ENCODE measurements at regions not wholly inside any gene's neighbourhood (a gene's known extent, or its start where the extent isn't known, plus 50 kb on each side); places are given as distances from the start of the nearest gene placed in this dataset.

DNA sequence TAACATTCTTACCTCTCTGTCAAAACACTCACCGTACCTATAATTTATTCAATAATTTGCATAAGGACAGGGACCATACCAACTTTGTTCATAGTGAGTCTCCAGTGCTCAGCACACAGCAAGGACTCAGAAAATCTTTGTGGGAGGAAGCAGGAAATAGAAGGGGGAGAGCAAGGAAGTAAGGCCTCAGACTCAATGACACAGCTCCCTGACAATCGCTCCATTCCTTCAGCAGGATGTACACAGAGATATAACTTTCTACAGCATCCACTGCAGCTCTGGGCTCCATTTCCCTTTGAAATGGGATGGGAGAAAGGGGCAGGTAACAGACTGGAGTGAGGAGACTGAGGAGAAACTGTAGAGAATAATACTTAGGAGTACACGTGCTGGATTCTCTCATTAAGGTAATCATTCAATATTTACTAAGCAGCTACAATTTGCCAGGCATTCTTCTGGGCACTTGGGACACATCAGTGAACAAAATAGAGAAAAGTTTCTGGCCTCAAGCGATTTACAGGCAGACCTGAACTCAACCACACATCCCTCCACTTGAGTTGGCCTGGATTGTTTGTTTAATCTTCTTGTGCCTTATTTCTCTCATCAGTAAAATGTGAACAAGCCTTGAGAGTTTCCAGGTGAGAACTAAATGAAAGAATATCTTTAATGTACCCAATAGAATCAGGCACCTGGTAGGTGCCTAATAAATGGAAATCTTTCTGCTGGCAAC, 330.3 kb upstream of the THBS1 start:
- Histone ChIP-seq H2AFZ (ENCODE audit: low read length) (0 out of 2 replicates have a peak overlapping the region, but pooled peaks have one; percentile 6), H3K4ac (replicated peaks; ENCODE audit: insufficient read length, low read depth, low read length) (no peak overlapping the region)
- POLR2A ChIA-PET (ENCODE audit: partially characterized antibody), result no interaction called here
- TF ChIP-seq NRF1 (IDR thresholded peaks at IDR 0.05; ENCODE audit: low read depth, low read length) (no peak), TBP (IDR thresholded peaks at IDR 0.05; ENCODE audit: low read depth, low read length) (no peak), EGR1 (IDR thresholded peaks at IDR 0.05; ENCODE audit: borderline replicate concordance, low read depth, low read length) (no peak), SIRT6 (IDR thresholded peaks at IDR 0.05; ENCODE audit: low read length) (no peak), NANOG (IDR thresholded peaks at IDR 0.05; ENCODE audit: insufficient read depth, low read depth, low read length, poor library complexity, severe bottlenecking) (no peak), RBBP5 (IDR thresholded peaks at IDR 0.05; ENCODE audit: borderline replicate concordance, low read depth, low read length) (no peak), SP4 (IDR thresholded peaks at IDR 0.05; ENCODE audit: low read length) (no peak), CEBPB (IDR thresholded peaks at IDR 0.05; ENCODE audit: low read depth, low read length) (no peak), SUZ12 (IDR thresholded peaks at IDR 0.05; ENCODE audit: low read length) (no peak), GTF2F1 (IDR thresholded peaks at IDR 0.05; ENCODE audit: borderline replicate concordance, low read depth, low read length) (no peak), SP1 (IDR thresholded peaks at IDR 0.05; ENCODE audit: low read depth, low read length) (no peak), KDM1A (IDR thresholded peaks at IDR 0.05; ENCODE audit: borderline replicate concordance, low read length) (no peak), TAF7 (optimal IDR thresholded peaks at IDR 0.05; ENCODE audit: borderline replicate concordance, low read depth, low read length) (no peak)

More for the DNA sequence above, 330.3 kb upstream of the THBS1 start:
- Histone ChIP-seq H3K9ac (replicated peaks in 1 of 4; ENCODE audit: extremely low read depth in 1 of 4, low read depth in 3 of 4, low read length in 3 of 4) (no peak overlapping the region), H3K14ac (ENCODE audit: insufficient read length) (no peak overlapping the region), H3K4me3 (ENCODE audit: extremely low read depth in 1 of 4, insufficient read depth in 2 of 4, low read depth in 3 of 4, low read length in 4 of 4) (no peak overlapping the region), H3K79me1 (ENCODE audit: low read depth, low read length) (no peaks in the 10 kb centered on the region), H3K27ac (ENCODE audit: low read depth, low read length) (no peak overlapping the region), H4K91ac (replicated peaks; ENCODE audit: insufficient read length, low read length) (no peak overlapping the region), H3K9me3 (ENCODE audit: insufficient read depth in 2 of 2, low read depth in 1 of 2, low read length in 1 of 2) (no peaks in the 10 kb centered on the region), H4K5ac (ENCODE audit: insufficient read length, low read depth, low read length) (no peak overlapping the region), H2BK20ac (ENCODE audit: low read length) (no peak overlapping the region), H4K8ac (ENCODE audit: extremely low read depth, insufficient read depth, low read length) (no peak overlapping the region), H3K23ac (ENCODE audit: insufficient read length) (no peak overlapping the region), H4K20me1 (replicated peaks in 1 of 2; ENCODE audit: control insufficient read depth in 1 of 2, insufficient read depth in 2 of 2, low read length in 2 of 2) (no peaks in the 10 kb centered on the region), H3K36me3 (ENCODE audit: control insufficient read depth in 2 of 4, insufficient read depth in 4 of 4, low read length in 3 of 4) (no peaks in the 10 kb centered on the region), H3K56ac (replicated peaks; ENCODE audit: insufficient read length, low read depth, low read length) (no peak overlapping the region), H2AK5ac (ENCODE audit: low read depth, low read length) (no peak overlapping the region), H3K79me2 (ENCODE audit: control insufficient read depth in 1 of 2, insufficient read depth in 2 of 2, low read length in 2 of 2) (no peaks in the 10 kb centered on the region), H2BK120ac (replicated peaks; ENCODE audit: low read depth, low read length) (no peak overlapping the region), H3K4me2 (ENCODE audit: insufficient read depth in 1 of 2, low read depth in 2 of 2, low read length in 2 of 2) (no peak overlapping the region), H2BK15ac (ENCODE audit: low read length) (no peak overlapping the region), H2BK12ac (ENCODE audit: low read depth, low read length) (no peak overlapping the region), H3K27me3 (replicated peaks in 1 of 4; ENCODE audit: control insufficient read depth in 3 of 4, extremely low read depth in 1 of 4, insufficient read depth in 3 of 4, low read length in 3 of 4) (no peaks in the 10 kb centered on the region), H3K23me2 (ENCODE audit: low read depth, low read length) (no peaks in the 10 kb centered on the region), H3K18ac (ENCODE audit: extremely low read depth, low read length) (no peak overlapping the region), H3K4me1 (replicated peaks in 1 of 4; ENCODE audit: control insufficient read depth in 3 of 4, insufficient read depth in 4 of 4, low read length in 3 of 4) (no peaks in the 10 kb centered on the region), H2BK5ac (ENCODE audit: low read depth, low read length) (no peak overlapping the region)
- 88% methylated on average over 4 of the region's 4 CpGs; no CpG with 5 or more reads in 1 of the 2 experiments for WGBS, 2 experiments (ENCODE audit: extremely low coverage in 1 of 2, insufficient coverage in 1 of 2, insufficient read length in 1 of 2, insufficient replicate concordance in 2 of 2, low coverage in 1 of 2, low lambda C conversion rate in 2 of 2, missing lambda C conversion rate in 1 of 2)
- CTCF ChIA-PET (ENCODE audit: partially characterized antibody), result no interaction called here
- no peak for DNase-seq (ENCODE audit: low read depth in 1 of 2, low spot score in 2 of 2)
- FAIRE-seq, result no peak
